ENCODE measurements at regions not wholly inside any gene's neighbourhood (a gene's known extent, or its start where the extent isn't known, plus 50 kb on each side); places are given as distances from the start of the nearest gene placed in this dataset.
"Not testable (repeated sequence)": the region's sequence is repeated elsewhere in the genome, so short reads cannot be mapped to it uniquely, and the experiment has no call there.

- H3K4me2 ChIP-seq (ENCODE audit: insufficient read depth, low read length); H3K4me3 ChIP-seq; H4K20me1 ChIP-seq (replicated peaks; ENCODE audit: control insufficient read depth, insufficient read depth, low read length); ATAC-seq; H3K79me2 ChIP-seq (ENCODE audit: control insufficient read depth, insufficient read depth, low read length); POLR2A ChIA-PET; CTCF ChIA-PET (ENCODE audit: low intra/inter-chr PET ratio); FAIRE-seq; H2AFZ ChIP-seq (ENCODE audit: low read depth, low read length); H3K9me1 ChIP-seq (ENCODE audit: control insufficient read depth, insufficient read depth, low read length); in situ Hi-C loops (cut with MboI); H3K36me3 ChIP-seq (ENCODE audit: control insufficient read depth, insufficient read depth, low read length); BruUV-seq (replicated peaks); intact Hi-C loops (cut with micrococcal nuclease); DNase-seq (ENCODE audit: extremely low read depth in 1 of 4, low spot score in 3 of 4); H3K27ac ChIP-seq (ENCODE audit: extremely low read depth, low read depth, low read length); H3K9me3 ChIP-seq (replicated peaks; ENCODE audit: control insufficient read depth, insufficient read depth, low read depth, low read length); H3K9ac ChIP-seq (ENCODE audit: insufficient read depth in 1 of 2, low read depth in 2 of 2, low read length in 2 of 2); H3K4me1 ChIP-seq (replicated peaks in 1 of 2; ENCODE audit: control insufficient read depth in 2 of 2, insufficient read depth in 2 of 2, low read length in 2 of 2): not testable (repeated sequence)
- peaks cover 0 to 42% of the 10 kb centered on the region in 2 experiments; a peak in 3 of 5 replicates for H3K27me3 ChIP-seq (ENCODE audit: control insufficient read depth in 2 of 2, insufficient read depth in 2 of 2, low read length in 2 of 2)
- 44% methylated on average over 18 of the region's 30 CpGs for WGBS (ENCODE audit: insufficient coverage, low coverage, missing lambda C conversion rate)
Measured at GRCh38 chr16:29237023-29237422, 169.5 kb downstream of the NPIPB11 start.

DNA sequence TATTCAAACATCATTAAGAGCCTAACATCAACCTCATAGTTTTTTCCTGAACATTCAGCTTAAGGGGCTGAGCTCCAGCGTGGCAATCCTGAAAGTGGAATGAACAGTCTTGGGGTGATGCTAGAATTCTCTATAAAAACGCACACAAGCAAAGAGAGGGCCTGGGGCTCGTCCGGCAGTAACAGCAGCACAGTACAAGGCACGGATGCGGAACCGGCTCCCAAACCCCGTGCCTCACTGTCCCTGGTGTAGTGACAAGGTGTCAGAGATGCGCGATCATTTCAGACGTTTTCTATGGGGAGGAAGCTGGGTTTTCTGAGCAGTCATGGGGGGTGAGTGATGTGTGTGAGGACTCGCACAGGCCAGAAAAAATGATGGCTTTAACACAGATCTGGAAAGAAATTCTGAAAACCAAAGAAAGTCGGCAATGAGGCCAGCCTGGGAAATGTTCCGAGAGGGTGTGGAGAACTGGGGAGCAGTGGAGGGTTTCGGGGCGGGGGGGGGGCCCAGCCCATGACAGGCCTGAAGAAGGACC is 170.6 kb downstream of the NPIPB11 start:
- H4K20me1 ChIP-seq (replicated peaks; ENCODE audit: control insufficient read depth, insufficient read depth, low read length); FAIRE-seq; intact Hi-C loops (cut with micrococcal nuclease); BruUV-seq (replicated peaks); H3K79me2 ChIP-seq (ENCODE audit: control insufficient read depth, insufficient read depth, low read length); DNase-seq (ENCODE audit: extremely low read depth in 1 of 4, low spot score in 3 of 4); H3K9me1 ChIP-seq (ENCODE audit: control insufficient read depth, insufficient read depth, low read length); ATAC-seq; in situ Hi-C loops (cut with MboI); H3K36me3 ChIP-seq (ENCODE audit: control insufficient read depth, insufficient read depth, low read length); H3K4me3 ChIP-seq; H2AFZ ChIP-seq (ENCODE audit: low read depth, low read length); POLR2A ChIA-PET; H3K4me1 ChIP-seq (replicated peaks in 1 of 2; ENCODE audit: control insufficient read depth in 2 of 2, insufficient read depth in 2 of 2, low read length in 2 of 2); H3K9ac ChIP-seq (ENCODE audit: insufficient read depth in 1 of 2, low read depth in 2 of 2, low read length in 2 of 2); H3K9me3 ChIP-seq (replicated peaks; ENCODE audit: control insufficient read depth, insufficient read depth, low read depth, low read length); CTCF ChIA-PET (ENCODE audit: low intra/inter-chr PET ratio); H3K27ac ChIP-seq (ENCODE audit: extremely low read depth, low read depth, low read length); H3K4me2 ChIP-seq (ENCODE audit: insufficient read depth, low read length): not testable (repeated sequence)
- WGBS (ENCODE audit: insufficient coverage, low coverage, missing lambda C conversion rate), result 17% methylated on average over 11 of the region's 16 CpGs
- peaks cover 0 to 44% of the 10 kb centered on the region in 2 experiments; a peak in 3 of 5 replicates for H3K27me3 ChIP-seq (ENCODE audit: control insufficient read depth in 2 of 2, insufficient read depth in 2 of 2, low read length in 2 of 2)

- intact Hi-C loops (cut with micrococcal nuclease); H4K20me1 ChIP-seq (replicated peaks; ENCODE audit: control insufficient read depth, insufficient read depth, low read length); ATAC-seq; H3K27ac ChIP-seq (ENCODE audit: extremely low read depth, low read depth, low read length); H3K9ac ChIP-seq (ENCODE audit: insufficient read depth in 1 of 2, low read depth in 2 of 2, low read length in 2 of 2); H3K36me3 ChIP-seq (ENCODE audit: control insufficient read depth, insufficient read depth, low read length); H3K9me3 ChIP-seq (replicated peaks; ENCODE audit: control insufficient read depth, insufficient read depth, low read depth, low read length); H3K9me1 ChIP-seq (ENCODE audit: control insufficient read depth, insufficient read depth, low read length); BruUV-seq (replicated peaks); H3K4me3 ChIP-seq; DNase-seq (ENCODE audit: extremely low read depth in 1 of 4, low spot score in 3 of 4); H2AFZ ChIP-seq (ENCODE audit: low read depth, low read length); POLR2A ChIA-PET; FAIRE-seq; in situ Hi-C loops (cut with MboI); H3K4me2 ChIP-seq (ENCODE audit: insufficient read depth, low read length); H3K79me2 ChIP-seq (ENCODE audit: control insufficient read depth, insufficient read depth, low read length): not testable (repeated sequence)
- Histone ChIP-seq H3K4me1 (replicated peaks in 1 of 2; ENCODE audit: control insufficient read depth in 2 of 2, insufficient read depth in 2 of 2, low read length in 2 of 2) (peaks cover 0 to 18% of the 10 kb centered on the region in 2 experiments; a peak in 2 of 5 replicates), H3K27me3 (ENCODE audit: control insufficient read depth in 2 of 2, insufficient read depth in 2 of 2, low read length in 2 of 2) (peaks cover 0 to 56% of the 10 kb centered on the region in 2 experiments; a peak in 4 of 5 replicates)
- CTCF ChIA-PET (ENCODE audit: low intra/inter-chr PET ratio), result interaction anchor here (0.6 kb wide), 1 partner anchor 322 kb away, joined by 3 read pairs; no protein-coding TSS in a partner anchor
- WGBS (ENCODE audit: insufficient coverage, low coverage, missing lambda C conversion rate), result 15% methylated on average over 18 of the region's 21 CpGs
Measured at GRCh38 chr16:29234536-29235275, 171.8 kb downstream of the NPIPB11 start.

Data from K562 (cell line).